Activated CD4-positive, alpha-beta memory T cell treated with anti-CD3 and anti-CD28 coated beads for 36 hours (primary cell): ENCODE measurements at regions not wholly inside any gene's neighbourhood (a gene's known extent, or its start where the extent isn't known, plus 50 kb on each side); places are given as distances from the start of the nearest gene placed in this dataset.

Experiments used
- CTCF ChIA-PET: fragments of 350-600 bp; sonication (Branson Sonifier 250); formaldehyde crosslinking; loops from one replicate; lab custom pipeline; 2021; ENCODE audit warnings: antibody characterized with exemption, inconsistent platforms; lab: Charles Lee
- POLR2A ChIA-PET: fragments of 350-600 bp; sonication (Branson Sonifier 250); formaldehyde crosslinking; loops from one replicate; lab custom pipeline; 2021; ENCODE audit warnings: antibody characterized with exemption; lab: Charles Lee
- DNase-seq: peaks from one replicate; pipeline ENCODE4 v3.0.0-alpha.2; 2020
- H3K27ac Mint-ChIP-seq: one replicate; pipeline ENCODE4 v1.8.0; 2021; ENCODE audit warnings: mixed read lengths
- H3K27me3 Mint-ChIP-seq: one replicate; pipeline ENCODE4 v1.8.0; 2021; ENCODE audit warnings: mixed read lengths
- H3K36me3 Mint-ChIP-seq: one replicate; pipeline ENCODE4 v1.8.0; 2021; ENCODE audit warnings: mixed read lengths
- H3K4me1 Mint-ChIP-seq: one replicate; pipeline ENCODE4 v1.8.0; 2021; ENCODE audit warnings: low read depth, mixed read lengths
- H3K4me3 Mint-ChIP-seq: one replicate; pipeline ENCODE4 v1.8.0; 2021; ENCODE audit warnings: mild to moderate bottlenecking, mixed read lengths
- H3K9me3 Mint-ChIP-seq: one replicate; pipeline ENCODE4 v1.8.0; 2021; ENCODE audit warnings: mixed read lengths
- intact Hi-C: fragments of 100-400 bp; cut with micrococcal nuclease; formaldehyde crosslinking; loops from one replicate; pipeline ENCODE4 v1.15.1; 2023

GRCh38 chr14:101233808-101234207 lies 327.5 kb upstream of the DIO3 start:
- no peak for DNase-seq
- Mint-ChIP-seq H3K27me3 (peaks cover 5% of the 10 kb centered on the region), H3K27ac (no peak overlapping the region), H3K9me3 (no peaks in the 10 kb centered on the region), H3K4me3 (no peak overlapping the region), H3K4me1 (no peaks in the 10 kb centered on the region), H3K36me3 (no peaks in the 10 kb centered on the region)
- POLR2A ChIA-PET = no interaction called here
- CTCF ChIA-PET = no interaction called here
- intact Hi-C loops = no loop called here

GRCh38 chr14:101234244-101234937 lies 326.9 kb upstream of the DIO3 start:
- Mint-ChIP-seq H3K27ac (no peak overlapping the region), H3K4me3 (no peak overlapping the region), H3K4me1 (no peaks in the 10 kb centered on the region), H3K27me3 (peaks cover 5% of the 10 kb centered on the region), H3K9me3 (no peaks in the 10 kb centered on the region), H3K36me3 (no peaks in the 10 kb centered on the region)
- ChIA-PET POLR2A (no interaction called here), CTCF (interaction anchor here (1.0 kb wide), 1 partner anchor 338 kb away, joined by 3 read pairs; no protein-coding TSS in a partner anchor)
- intact Hi-C loops = no loop called here
- DNase-seq = no peak

- no peak overlapping the region for H3K4me3 Mint-ChIP-seq
- no peak overlapping the region for H3K27ac Mint-ChIP-seq
- no peaks in the 10 kb centered on the region for H3K9me3 Mint-ChIP-seq
- DNase-seq = no peak
- no peaks in the 10 kb centered on the region for H3K4me1 Mint-ChIP-seq
- CTCF ChIA-PET = interaction anchor here (1.0 kb wide), 1 partner anchor 339 kb away, joined by 3 read pairs; no protein-coding TSS in a partner anchor
- intact Hi-C loops = no loop called here
- no peaks in the 10 kb centered on the region for H3K36me3 Mint-ChIP-seq
- POLR2A ChIA-PET = interaction anchor here (1.5 kb wide), 1 partner anchor 9 kb away, joined by 3 read pairs; no protein-coding TSS in a partner anchor
- H3K27me3 Mint-ChIP-seq = peaks cover 5% of the 10 kb centered on the region
Observed at GRCh38 chr14:101234999-101235334, 326.3 kb upstream of the DIO3 start.

GRCh38 chr14:101235335-101236103 lies 325.8 kb upstream of the DIO3 start:
- Mint-ChIP-seq H3K4me1 (no peaks in the 10 kb centered on the region), H3K27ac (no peak overlapping the region), H3K36me3 (no peaks in the 10 kb centered on the region), H3K27me3 (peaks cover 5% of the 10 kb centered on the region), H3K4me3 (no peak overlapping the region), H3K9me3 (no peaks in the 10 kb centered on the region)
- intact Hi-C loops = no loop called here
- DNase-seq = peak; percentile 44
- ChIA-PET POLR2A (interaction anchor here (1.5 kb wide), 1 partner anchor 10 kb away, joined by 3 read pairs; no protein-coding TSS in a partner anchor), CTCF (interaction anchor here (1.0 kb wide), 1 partner anchor 339 kb away, joined by 3 read pairs; no protein-coding TSS in a partner anchor)

- intact Hi-C loops = no loop called here
Observed at GRCh38 chr14:101236496-101237251, 324.6 kb upstream of the DIO3 start.

GRCh38 chr14:101237252-101237616 lies 324.1 kb upstream of the DIO3 start:
- CTCF ChIA-PET = no interaction called here
- Mint-ChIP-seq H3K4me1 (no peaks in the 10 kb centered on the region), H3K27me3 (peaks cover 8% of the 10 kb centered on the region), H3K36me3 (no peaks in the 10 kb centered on the region), H3K4me3 (no peak overlapping the region), H3K9me3 (no peaks in the 10 kb centered on the region), H3K27ac (no peak overlapping the region)
- POLR2A ChIA-PET = no interaction called here
- no peak for DNase-seq
- intact Hi-C loops = no loop called here

More at GRCh38 chr14:101236496-101237251, 324.6 kb upstream of the DIO3 start:
- peaks cover 8% of the 10 kb centered on the region for H3K27me3 Mint-ChIP-seq
- POLR2A ChIA-PET = interaction anchor here (1.5 kb wide), 1 partner anchor 11 kb away, joined by 3 read pairs; no protein-coding TSS in a partner anchor
- H3K36me3 Mint-ChIP-seq = no peaks in the 10 kb centered on the region
- no peak overlapping the region for H3K4me3 Mint-ChIP-seq
- no peak overlapping the region for H3K27ac Mint-ChIP-seq
- H3K4me1 Mint-ChIP-seq = no peaks in the 10 kb centered on the region
- CTCF ChIA-PET = no interaction called here
- H3K9me3 Mint-ChIP-seq = no peaks in the 10 kb centered on the region
- no peak for DNase-seq

- Mint-ChIP-seq H3K27ac (no peak overlapping the region), H3K4me3 (no peak overlapping the region), H3K4me1 (no peaks in the 10 kb centered on the region), H3K27me3 (peaks cover 11% of the 10 kb centered on the region), H3K36me3 (no peaks in the 10 kb centered on the region), H3K9me3 (no peaks in the 10 kb centered on the region)
- ChIA-PET CTCF (no interaction called here), POLR2A (no interaction called here)
- intact Hi-C loops = no loop called here
- no peak for DNase-seq
Observed at GRCh38 chr14:101239065-101239464, 322.2 kb upstream of the DIO3 start.

GRCh38 chr14:101241147-101241546 lies 320.1 kb upstream of the DIO3 start:
- ChIA-PET CTCF (no interaction called here), POLR2A (no interaction called here)
- Mint-ChIP-seq H3K36me3 (no peaks in the 10 kb centered on the region), H3K27ac (no peak overlapping the region), H3K4me1 (no peaks in the 10 kb centered on the region), H3K4me3 (no peak overlapping the region), H3K9me3 (no peaks in the 10 kb centered on the region), H3K27me3 (peaks cover 7% of the 10 kb centered on the region)
- DNase-seq = no peak
- intact Hi-C loops = no loop called here

GRCh38 chr14:101241807-101242278 lies 319.5 kb upstream of the DIO3 start:
- intact Hi-C loops = no loop called here
- ChIA-PET POLR2A (no interaction called here), CTCF (no interaction called here)
- H3K27me3 Mint-ChIP-seq = peaks cover 7% of the 10 kb centered on the region
- no peak overlapping the region for H3K4me3 Mint-ChIP-seq
- H3K9me3 Mint-ChIP-seq = no peaks in the 10 kb centered on the region
- no peak for DNase-seq
- H3K36me3 Mint-ChIP-seq = no peaks in the 10 kb centered on the region
- no peak overlapping the region for H3K27ac Mint-ChIP-seq
- H3K4me1 Mint-ChIP-seq = no peaks in the 10 kb centered on the region

GRCh38 chr14:101242442-101243385 lies 318.6 kb upstream of the DIO3 start:
- Mint-ChIP-seq H3K27ac (no peak overlapping the region), H3K4me1 (no peaks in the 10 kb centered on the region), H3K36me3 (no peaks in the 10 kb centered on the region), H3K9me3 (no peaks in the 10 kb centered on the region), H3K27me3 (peaks cover 7% of the 10 kb centered on the region), H3K4me3 (no peak overlapping the region)
- no peak for DNase-seq
- CTCF ChIA-PET = no interaction called here
- intact Hi-C loops = no loop called here
- POLR2A ChIA-PET = no interaction called here

GRCh38 chr14:101243587-101244338 lies 317.5 kb upstream of the DIO3 start:
- POLR2A ChIA-PET = no interaction called here
- H3K9me3 Mint-ChIP-seq = no peaks in the 10 kb centered on the region
- no peak overlapping the region for H3K4me3 Mint-ChIP-seq
- H3K27me3 Mint-ChIP-seq = peaks cover 8% of the 10 kb centered on the region
- intact Hi-C loops = no loop called here
- no peak overlapping the region for H3K27ac Mint-ChIP-seq
- H3K36me3 Mint-ChIP-seq = no peaks in the 10 kb centered on the region
- CTCF ChIA-PET = no interaction called here
- DNase-seq = no peak
- H3K4me1 Mint-ChIP-seq = no peaks in the 10 kb centered on the region
